ENCODE measurements at regions not wholly inside any gene's neighbourhood (a gene's known extent, or its start where the extent isn't known, plus 50 kb on each side); places are given as distances from the start of the nearest gene placed in this dataset.

- TF ChIP-seq POLR2A (IDR thresholded peaks at IDR 0.05) (no peak), CTCF (IDR thresholded peaks at IDR 0.05) (no peak)
Measured at GRCh38 chr9:29657821-29658220, 2084.5 kb upstream of the C9orf72 start.

Measured in sigmoid colon (tissue), 3 donors.